Panc1 (cell line): ENCODE measurements at regions not wholly inside any gene's neighbourhood (a gene's known extent, or its start where the extent isn't known, plus 50 kb on each side); places are given as distances from the start of the nearest gene placed in this dataset.

Experiments used
- ATAC-seq: fragments of 200-7000 bp; cut with Tn5 transposase; 2 replicates; pipeline ENCODE4 v1.9.1; 2020; ENCODE audit warnings: mild to moderate bottlenecking, moderate library complexity
- BruUV-seq: library from RNA; stranded (reverse); fragments of 400-500 nt; replicated peaks from 2 replicates; lab custom pipeline; 2021; lab: Mats Ljungman, UMichigan
- CTCF ChIA-PET: fragments of 300-600 bp; sonication (Branson Sonifier 250); formaldehyde crosslinking; loops from one replicate; lab custom pipeline; 2022; ENCODE audit warnings: antibody characterized with exemption; lab: Charles Lee
- POLR2A ChIA-PET: fragments of 300-600 bp; sonication (Branson Sonifier 250); formaldehyde crosslinking; loops from one replicate; lab custom pipeline; 2022; ENCODE audit warnings: antibody characterized with exemption; lab: Charles Lee
- DNase-seq: peaks from one replicate; pipeline ENCODE4 v3.0.0-alpha.2; 2010; ENCODE audit warnings: low read depth, low spot score
- H3K27ac ChIP-seq: 2 replicates; pipeline ENCODE4 v1.5.1; 2011; ENCODE audit warnings: mild to moderate bottlenecking, low read length, inconsistent platforms
- H3K27me3 ChIP-seq: fragments of 200-500 bp; sonication (Bioruptor generic); 2 replicates; pipeline ENCODE4 v1.6.0; 2014; ENCODE audit warnings: low read length, inconsistent platforms; ENCODE audit not compliant: control insufficient read depth, insufficient read depth
- H3K36me3 ChIP-seq: fragments of 200-500 bp; sonication (Bioruptor generic); 2 replicates; pipeline ENCODE4 v1.5.1; 2014; ENCODE audit warnings: inconsistent platforms, mild to moderate bottlenecking, low read length, moderate library complexity; ENCODE audit not compliant: control insufficient read depth, insufficient read depth
- H3K4me1 ChIP-seq: 2 replicates; pipeline ENCODE4 v1.5.1; 2011; ENCODE audit warnings: inconsistent platforms, mild to moderate bottlenecking, low read length, moderate library complexity; ENCODE audit not compliant: control insufficient read depth, insufficient read depth
- H3K4me3 ChIP-seq, 2 experiments: 2 replicates each; pipeline ENCODE4 v1.5.1; 2011 to 2012; ENCODE audit warnings: low read depth in 2 of 2, low read length in 2 of 2, mild to moderate bottlenecking in 2 of 2, inconsistent platforms in 1 of 2, moderate library complexity in 1 of 2
- H3K9me3 ChIP-seq: fragments of 200-500 bp; sonication (Bioruptor generic); 2 replicates; pipeline ENCODE4 v1.5.1; 2014; ENCODE audit warnings: low read depth, mild to moderate bottlenecking, inconsistent platforms, low read length, moderate library complexity; ENCODE audit not compliant: control insufficient read depth, insufficient read depth
- CTCF ChIP-seq: fragments of 450-650 bp; IDR thresholded peaks from 2 replicates; pipeline ENCODE4 v1.5.1; 2017; ENCODE audit warnings: mild to moderate bottlenecking
- POLR2AphosphoS5 ChIP-seq: IDR thresholded peaks from 2 replicates; pipeline ENCODE4 v1.6.1; 2012; ENCODE audit warnings: mild to moderate bottlenecking, low read depth, low read length, moderate library complexity
- REST ChIP-seq, 2 experiments: IDR thresholded peaks; 2 replicates each; pipeline ENCODE4 v1.6.1; 2011 to 2012; ENCODE audit warnings: low read depth in 2 of 2, control low read depth in 1 of 2, low read length in 1 of 2, mild to moderate bottlenecking in 1 of 2, moderate library complexity in 1 of 2; ENCODE audit not compliant: insufficient read depth in 1 of 2
- SIN3A ChIP-seq: IDR thresholded peaks from 2 replicates; pipeline ENCODE4 v1.6.1; 2012; ENCODE audit warnings: low read depth, mild to moderate bottlenecking, low read length, moderate library complexity, borderline replicate concordance; ENCODE audit not compliant: insufficient read depth
- TCF7L2 ChIP-seq: IDR thresholded peaks from 2 replicates; pipeline ENCODE4 v1.6.1; 2011; ENCODE audit warnings: mild to moderate bottlenecking, low read depth, low read length, inconsistent platforms
- in situ Hi-C: cut with HindIII; loops from 2 replicates; pipeline ENCODE4 v1.10.0; 2016; ENCODE audit warnings: low sequenced_read_pairs, low pct_unique_long_range_greater_than_20kb
- intact Hi-C: fragments of 100-400 bp; cut with micrococcal nuclease; formaldehyde crosslinking; loops from one replicate; pipeline ENCODE4 v1.10.0; 2022; ENCODE audit not compliant: unreplicated experiment

GRCh38 chr1:147821883-147822282 lies 61.5 kb upstream of the GJA5 start:
- H3K27me3 ChIP-seq = peaks cover 3% of the 10 kb centered on the region
- POLR2A ChIA-PET = no interaction called here
- BruUV-seq = no TSS peak
- in situ Hi-C loops (no loop called here), intact Hi-C loops (no loop called here)
- no peaks in the 10 kb centered on the region for H3K9me3 ChIP-seq
- DNase-seq (no peak), ATAC-seq (no peak)
- TF ChIP-seq REST (IDR thresholded peaks at IDR 0.05; ENCODE audit: insufficient read depth in 1 of 2, low read depth in 2 of 2, low read length in 1 of 2) (no peak), SIN3A (no peak)
- no peak overlapping the region for H3K27ac ChIP-seq
- H3K36me3 ChIP-seq = no peaks in the 10 kb centered on the region
- H3K4me3 ChIP-seq = no peak overlapping the region
- no peaks in the 10 kb centered on the region for H3K4me1 ChIP-seq
- CTCF ChIA-PET = no interaction called here

- CTCF ChIA-PET = no interaction called here
- Histone ChIP-seq H3K4me1 (no peaks in the 10 kb centered on the region), H3K9me3 (no peaks in the 10 kb centered on the region), H3K27ac (no peak overlapping the region), H3K27me3 (peaks cover 3% of the 10 kb centered on the region), H3K4me3 (no peak overlapping the region), H3K36me3 (no peaks in the 10 kb centered on the region)
- in situ Hi-C loops = no loop called here
- BruUV-seq = no TSS peak
- ATAC-seq = no peak
- no peak for TF ChIP-seq SIN3A
- TF ChIP-seq REST (IDR thresholded peaks at IDR 0.05; ENCODE audit: insufficient read depth in 1 of 2, low read depth in 2 of 2, low read length in 1 of 2) = no peak
- TF ChIP-seq CTCF = no peak
- TF ChIP-seq TCF7L2 = no peak
- TF ChIP-seq POLR2AphosphoS5 = no peak
- POLR2A ChIA-PET = no interaction called here
- intact Hi-C loops = no loop called here
- no peak for DNase-seq
These were observed 61.9 kb upstream of the GJA5 start for GRCh38 chr1:147822292-147822691.
